Memory B cell (primary cell): ENCODE measurements at regions not wholly inside any gene's neighbourhood (a gene's known extent, or its start where the extent isn't known, plus 50 kb on each side); places are given as distances from the start of the nearest gene placed in this dataset.

Source experiments
- ATAC-seq: fragments of 150-1000 bp; cut with Tn5 transposase; 2 replicates; pipeline ENCODE4 v1.10.0; 2021; ENCODE audit warnings: low read depth, mild to moderate bottlenecking, moderate library complexity
- DNase-seq, 2 donors: peaks; one replicate each; pipeline ENCODE4 v3.0.0; 2022; ENCODE audit warnings: low spot score in 2 of 2
- H3K27ac Mint-ChIP-seq: one replicate; pipeline ENCODE4 v1.8.0; 2022; ENCODE audit warnings: mild to moderate bottlenecking, moderate library complexity, mixed read lengths
- H3K27me3 Mint-ChIP-seq: one replicate; pipeline ENCODE4 v1.8.0; 2022; ENCODE audit warnings: mixed read lengths
- H3K36me3 Mint-ChIP-seq: one replicate; pipeline ENCODE4 v1.8.0; 2022; ENCODE audit warnings: mild to moderate bottlenecking, mixed read lengths
- H3K4me1 Mint-ChIP-seq: one replicate; pipeline ENCODE4 v1.8.0; 2022; ENCODE audit warnings: mixed read lengths
- H3K4me3 Mint-ChIP-seq: one replicate; pipeline ENCODE4 v1.8.0; 2022; ENCODE audit warnings: mild to moderate bottlenecking, moderate library complexity, mixed read lengths
- H3K9me3 Mint-ChIP-seq: one replicate; pipeline ENCODE4 v1.8.0; 2022; ENCODE audit warnings: mixed read lengths

DNA sequence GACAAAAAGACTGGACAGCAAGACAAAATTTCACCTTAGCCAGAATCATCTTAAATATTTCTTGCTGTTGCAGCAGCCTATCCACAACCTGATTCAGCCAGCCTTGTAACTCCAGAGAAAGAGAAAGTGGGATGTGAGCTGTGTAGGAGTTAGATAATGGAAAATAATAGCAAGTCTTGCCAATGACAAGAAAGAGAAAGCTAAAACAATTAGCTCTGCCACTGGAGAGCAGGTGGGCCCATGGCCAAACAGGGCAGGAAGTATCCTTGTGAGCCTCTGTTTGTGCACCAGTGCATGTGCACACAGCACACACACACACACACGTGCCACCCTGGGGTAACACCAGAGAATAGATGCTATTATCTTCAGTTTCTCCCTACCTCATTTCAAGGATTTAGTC, 106.0 kb upstream of the CCDC196 start:
- no peak for ATAC-seq
- Mint-ChIP-seq H3K9me3 (no peaks in the 10 kb centered on the region), H3K4me1 (no peaks in the 10 kb centered on the region), H3K27ac (no peak overlapping the region), H3K36me3 (no peaks in the 10 kb centered on the region), H3K27me3 (no peaks in the 10 kb centered on the region), H3K4me3 (no peak overlapping the region)
- no peak for DNase-seq

DNA sequence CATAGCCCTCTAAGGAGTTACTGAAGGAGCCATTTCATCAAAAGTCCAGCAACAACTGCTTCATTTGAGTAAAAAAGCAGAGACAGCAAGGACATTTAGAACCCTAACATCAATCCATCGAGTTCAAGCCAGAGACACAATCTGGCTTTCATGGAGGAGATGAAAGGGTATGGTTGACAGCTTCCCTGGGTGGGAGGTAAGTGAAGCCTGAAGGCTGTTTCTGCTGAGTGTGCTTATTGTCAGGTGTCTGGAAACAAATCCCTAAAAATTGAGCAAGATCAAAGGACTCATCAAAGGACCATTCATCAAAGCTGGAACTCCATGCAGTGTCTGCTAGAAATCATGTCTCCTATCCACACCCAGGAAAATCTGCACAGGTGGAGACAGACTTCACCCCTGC, 104.4 kb upstream of the CCDC196 start:
- H3K4me3 Mint-ChIP-seq, result no peak overlapping the region
- no peaks in the 10 kb centered on the region for H3K36me3 Mint-ChIP-seq
- DNase-seq (no peak), ATAC-seq (no peak)
- no peaks in the 10 kb centered on the region for H3K9me3 Mint-ChIP-seq
- no peaks in the 10 kb centered on the region for H3K27me3 Mint-ChIP-seq
- H3K27ac Mint-ChIP-seq, result no peak overlapping the region
- H3K4me1 Mint-ChIP-seq, result no peaks in the 10 kb centered on the region

DNA sequence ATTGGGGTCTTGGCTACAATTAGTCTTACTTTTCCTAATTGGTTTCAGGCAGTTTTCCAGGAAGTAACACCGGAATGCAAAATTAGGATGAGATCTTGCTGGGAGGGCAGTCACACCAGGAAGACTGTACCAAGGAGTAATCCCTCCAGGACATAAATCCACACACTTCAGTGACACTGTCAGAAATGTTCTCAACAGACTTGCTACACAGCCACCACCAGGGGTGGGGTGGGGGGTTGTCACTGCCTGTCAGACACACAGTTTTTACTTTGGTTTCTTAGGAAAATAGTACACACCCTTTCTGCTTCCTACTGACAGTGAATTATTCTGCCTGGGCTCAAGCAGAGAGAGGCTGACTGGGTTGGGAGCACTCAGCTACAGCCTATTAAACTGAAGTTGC, 102.9 kb upstream of the CCDC196 start:
- Mint-ChIP-seq H3K4me3 (no peak overlapping the region), H3K27ac (no peak overlapping the region), H3K4me1 (no peaks in the 10 kb centered on the region), H3K9me3 (no peaks in the 10 kb centered on the region), H3K27me3 (no peaks in the 10 kb centered on the region), H3K36me3 (no peaks in the 10 kb centered on the region)
- no peak for DNase-seq
- ATAC-seq, result no peak

DNA sequence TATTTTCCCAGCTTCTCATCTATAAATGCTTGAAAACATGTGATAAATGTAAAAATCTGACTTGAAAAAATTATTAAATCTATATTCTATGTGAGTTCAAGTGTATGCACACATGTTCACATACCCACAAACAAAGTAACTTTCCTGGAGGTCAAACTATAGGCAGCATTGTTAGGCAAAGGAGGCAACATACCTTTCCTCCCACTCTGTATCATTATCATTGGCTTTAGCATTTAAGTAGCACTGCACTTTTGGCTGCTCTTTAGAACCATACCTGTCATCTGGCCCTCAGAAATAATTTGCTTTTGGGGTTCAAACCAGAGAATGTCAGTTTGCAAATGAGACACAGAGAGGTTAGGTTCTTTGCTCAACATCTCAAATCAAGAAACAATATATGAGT, 102.4 kb upstream of the CCDC196 start:
- no peak overlapping the region for H3K4me3 Mint-ChIP-seq
- no peaks in the 10 kb centered on the region for H3K4me1 Mint-ChIP-seq
- H3K27ac Mint-ChIP-seq, result no peak overlapping the region
- H3K36me3 Mint-ChIP-seq, result no peaks in the 10 kb centered on the region
- ATAC-seq, result no peak
- H3K9me3 Mint-ChIP-seq, result no peaks in the 10 kb centered on the region
- DNase-seq, result no peak
- H3K27me3 Mint-ChIP-seq, result no peaks in the 10 kb centered on the region

DNA sequence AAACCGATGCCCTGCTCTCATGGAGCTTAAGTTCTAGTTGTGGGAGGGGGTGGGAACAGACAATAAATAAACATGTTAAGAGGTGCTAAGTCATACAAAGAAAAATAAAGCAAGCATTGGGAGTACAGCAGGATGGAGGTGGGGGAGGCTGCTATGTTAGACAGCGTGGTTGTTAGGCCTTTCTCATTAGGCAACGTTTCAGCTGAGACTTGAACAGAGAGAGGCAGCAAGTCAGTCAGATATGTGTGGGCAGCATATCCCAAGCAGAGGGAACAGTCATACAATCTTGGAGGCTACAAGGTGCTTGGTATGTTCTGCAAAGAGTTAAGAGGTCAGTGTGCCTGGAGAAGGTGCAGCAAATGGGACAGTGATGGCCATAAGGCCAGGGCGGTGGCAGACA, 97.7 kb upstream of the CCDC196 start:
- Mint-ChIP-seq H3K27ac (no peak overlapping the region), H3K4me3 (no peak overlapping the region), H3K9me3 (no peaks in the 10 kb centered on the region), H3K36me3 (peaks cover 4% of the 10 kb centered on the region), H3K4me1 (no peaks in the 10 kb centered on the region), H3K27me3 (peaks cover 1% of the 10 kb centered on the region)
- DNase-seq, result no peak
- ATAC-seq, result no peak

DNA sequence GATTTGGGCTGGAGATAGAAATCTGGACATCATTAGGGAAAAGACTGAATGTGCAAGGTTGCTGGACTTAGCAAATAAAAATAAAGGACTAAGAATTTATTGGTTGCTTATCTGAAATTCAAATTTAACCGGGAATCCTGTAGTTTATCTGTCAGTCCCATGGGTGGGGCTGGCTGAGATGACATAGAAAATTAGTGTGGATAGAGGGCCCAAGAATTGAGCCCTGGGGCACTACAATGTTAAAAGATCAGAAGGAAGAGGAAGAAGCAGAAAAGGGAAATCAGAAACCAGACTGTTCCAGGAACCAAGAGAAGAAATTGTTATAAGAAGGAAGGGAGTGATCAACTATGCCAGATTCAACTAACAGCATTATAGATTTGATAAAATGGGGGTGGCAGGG, 96.7 kb upstream of the CCDC196 start:
- H3K36me3 Mint-ChIP-seq, result peaks cover 4% of the 10 kb centered on the region
- ATAC-seq, result no peak

DNA sequence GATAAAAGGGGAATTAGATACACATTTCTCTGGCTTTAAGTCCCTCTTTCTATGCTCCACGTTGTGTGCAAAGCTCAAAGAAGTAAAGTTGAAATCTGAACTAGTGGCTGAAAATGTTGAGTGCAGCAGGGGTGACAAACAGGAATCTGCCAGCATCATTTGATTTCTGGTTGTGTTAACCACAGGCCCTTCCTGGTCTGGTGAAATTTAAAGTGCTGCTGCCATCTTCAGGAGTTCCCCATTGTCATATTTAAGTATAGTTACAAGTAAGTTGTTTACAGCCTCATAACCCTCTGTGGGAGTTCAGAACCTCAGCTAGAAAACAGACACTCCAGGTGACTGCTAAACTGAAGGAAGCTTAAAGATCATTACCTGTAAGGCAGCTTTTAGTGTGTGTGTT, 90.9 kb upstream of the CCDC196 start:
- ATAC-seq, result peak; percentile 31
- H3K9me3 Mint-ChIP-seq, result no peaks in the 10 kb centered on the region
- H3K27me3 Mint-ChIP-seq, result peaks cover 1% of the 10 kb centered on the region
- H3K36me3 Mint-ChIP-seq, result peaks cover 6% of the 10 kb centered on the region
- no peak overlapping the region for H3K27ac Mint-ChIP-seq
- no peak for DNase-seq
- no peak overlapping the region for H3K4me3 Mint-ChIP-seq
- no peaks in the 10 kb centered on the region for H3K4me1 Mint-ChIP-seq

More for the DNA sequence above, 96.7 kb upstream of the CCDC196 start:
- Mint-ChIP-seq H3K27ac (no peak overlapping the region), H3K4me1 (no peaks in the 10 kb centered on the region), H3K9me3 (no peaks in the 10 kb centered on the region), H3K4me3 (no peak overlapping the region), H3K27me3 (peaks cover 1% of the 10 kb centered on the region)
- no peak for DNase-seq

DNA sequence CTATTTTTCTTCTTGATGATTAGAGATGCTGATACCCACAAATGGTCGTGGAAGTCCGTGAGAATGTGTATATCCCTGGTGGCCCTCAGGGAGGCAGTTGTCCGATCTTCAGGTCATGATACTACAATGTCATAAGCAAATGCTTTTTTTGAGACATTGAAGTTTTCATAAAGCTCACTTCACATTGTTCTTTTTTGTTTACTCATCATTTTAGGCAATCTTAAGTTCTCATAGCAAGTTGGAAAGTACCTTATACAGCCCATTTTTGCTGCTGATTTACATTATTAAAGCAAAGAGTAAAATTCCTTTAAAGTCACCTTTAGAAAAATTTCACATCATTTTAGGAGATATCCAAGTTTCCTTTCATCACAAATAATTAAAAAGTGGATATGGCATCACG, 90.0 kb upstream of the CCDC196 start:
- DNase-seq, result no peak
- Mint-ChIP-seq H3K36me3 (peaks cover 6% of the 10 kb centered on the region), H3K9me3 (no peaks in the 10 kb centered on the region), H3K27me3 (peaks cover 1% of the 10 kb centered on the region), H3K4me1 (no peaks in the 10 kb centered on the region), H3K4me3 (no peak overlapping the region), H3K27ac (no peak overlapping the region)
- ATAC-seq, result no peak

DNA sequence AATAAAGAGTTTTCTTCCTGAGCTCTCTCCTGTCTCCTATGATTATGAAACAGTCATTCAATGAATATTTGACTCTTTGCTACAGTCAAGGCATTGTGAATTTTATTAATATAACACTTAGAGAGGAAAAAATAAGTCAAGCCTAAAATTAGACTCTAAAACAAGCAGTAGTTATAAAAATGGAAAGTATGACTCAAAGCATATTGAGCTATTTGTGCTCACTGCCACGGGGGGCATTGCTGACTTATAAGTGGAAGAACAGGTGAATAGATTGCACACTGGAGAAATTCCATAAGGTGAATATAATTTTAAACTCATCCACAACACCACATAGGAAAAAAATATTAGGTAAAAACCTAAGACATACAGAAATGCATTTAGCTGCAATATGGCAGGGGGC, 87.7 kb upstream of the CCDC196 start:
- ATAC-seq, result no peak
- DNase-seq, result no peak
- Mint-ChIP-seq H3K27me3 (no peaks in the 10 kb centered on the region), H3K4me1 (no peaks in the 10 kb centered on the region), H3K27ac (no peak overlapping the region), H3K9me3 (no peaks in the 10 kb centered on the region), H3K4me3 (no peak overlapping the region), H3K36me3 (peaks cover 2% of the 10 kb centered on the region)

DNA sequence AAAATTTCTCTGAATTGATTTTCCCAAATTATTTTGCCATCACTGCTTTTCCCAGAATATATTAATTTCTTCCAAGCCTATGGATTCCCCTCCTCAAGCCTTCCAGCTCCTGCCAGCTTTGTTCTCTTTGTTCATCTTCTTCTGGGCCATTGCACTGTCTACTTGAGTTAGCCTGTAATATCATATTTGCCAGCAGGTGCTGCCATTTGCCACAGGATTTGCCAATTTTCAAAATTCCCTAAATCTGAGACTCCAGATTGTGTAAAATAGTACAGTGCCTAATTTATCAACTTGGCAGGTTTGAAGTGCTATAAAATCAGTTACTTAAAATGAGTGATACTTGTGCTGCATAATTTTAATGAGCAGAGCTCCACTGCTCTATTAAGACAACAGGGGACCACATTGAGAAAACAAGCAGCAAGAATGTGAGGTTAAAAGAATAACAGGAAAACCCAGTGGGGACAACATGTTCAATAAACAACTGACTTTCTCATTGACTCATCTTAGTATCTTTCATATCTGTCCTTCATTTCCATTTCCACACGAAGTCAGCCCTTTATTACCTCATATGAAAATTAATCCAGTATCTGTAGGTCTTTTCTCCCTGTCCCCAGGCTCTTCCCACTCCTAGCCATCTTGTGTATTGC, 84.6 kb upstream of the CCDC196 start:
- no peak for DNase-seq
- H3K27me3 Mint-ChIP-seq, result no peaks in the 10 kb centered on the region
- H3K9me3 Mint-ChIP-seq, result no peaks in the 10 kb centered on the region
- no peaks in the 10 kb centered on the region for H3K36me3 Mint-ChIP-seq
- H3K4me1 Mint-ChIP-seq, result no peaks in the 10 kb centered on the region
- no peak for ATAC-seq
- H3K4me3 Mint-ChIP-seq, result no peak overlapping the region
- H3K27ac Mint-ChIP-seq, result no peak overlapping the region

DNA sequence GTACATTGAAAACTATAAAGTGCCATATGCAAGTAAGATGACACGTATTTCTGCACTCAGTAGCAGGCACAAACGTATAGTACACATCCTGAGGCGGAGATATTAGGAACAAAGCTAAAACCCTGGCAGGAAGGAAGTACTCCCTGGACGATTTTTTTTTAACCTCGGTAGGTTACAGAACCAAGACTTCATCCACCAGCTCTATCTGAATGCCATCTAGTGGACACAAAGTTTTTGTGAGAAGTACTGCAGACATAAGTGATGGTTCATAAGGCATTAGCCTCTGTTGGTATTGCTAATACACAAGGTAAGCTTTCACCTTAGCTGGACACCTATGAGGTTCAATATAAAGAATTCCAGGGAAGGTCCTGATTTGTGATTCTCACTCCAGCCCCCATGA, 83.0 kb upstream of the CCDC196 start:
- no peak overlapping the region for H3K4me3 Mint-ChIP-seq
- DNase-seq (no peak), ATAC-seq (peak; percentile 38)
- H3K27ac Mint-ChIP-seq, result no peak overlapping the region
- no peaks in the 10 kb centered on the region for H3K4me1 Mint-ChIP-seq
- H3K9me3 Mint-ChIP-seq, result no peaks in the 10 kb centered on the region
- H3K27me3 Mint-ChIP-seq, result no peaks in the 10 kb centered on the region
- H3K36me3 Mint-ChIP-seq, result no peaks in the 10 kb centered on the region

DNA sequence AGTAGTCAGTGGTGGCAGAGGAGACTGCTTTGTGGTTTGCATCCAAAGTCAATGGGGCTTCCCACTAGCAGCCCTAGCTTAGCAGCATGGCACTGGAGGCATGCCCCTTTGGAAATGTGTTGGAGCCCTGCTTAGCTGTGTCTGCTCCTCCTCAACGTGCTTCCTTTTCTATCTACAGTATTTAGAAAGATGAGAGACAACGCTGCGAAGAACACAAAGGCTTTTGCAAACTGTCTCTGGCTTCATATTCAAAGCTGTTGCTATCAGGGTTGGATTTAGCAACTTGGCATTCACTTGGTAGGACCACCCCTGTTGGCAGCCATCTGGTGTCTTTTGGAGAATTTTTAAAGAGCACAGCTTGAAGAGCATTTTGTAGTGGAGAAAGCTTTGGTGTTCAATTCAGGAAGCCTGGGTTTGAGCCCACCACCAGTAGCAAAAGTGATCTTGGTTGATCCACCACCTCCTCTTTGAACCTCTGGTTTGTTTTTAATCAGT, 82.1 kb upstream of the CCDC196 start:
- Mint-ChIP-seq H3K9me3 (no peaks in the 10 kb centered on the region), H3K36me3 (no peaks in the 10 kb centered on the region), H3K27ac (no peak overlapping the region), H3K4me1 (no peaks in the 10 kb centered on the region), H3K27me3 (no peaks in the 10 kb centered on the region), H3K4me3 (no peak overlapping the region)
- no peak for DNase-seq
- ATAC-seq, result no peak

DNA sequence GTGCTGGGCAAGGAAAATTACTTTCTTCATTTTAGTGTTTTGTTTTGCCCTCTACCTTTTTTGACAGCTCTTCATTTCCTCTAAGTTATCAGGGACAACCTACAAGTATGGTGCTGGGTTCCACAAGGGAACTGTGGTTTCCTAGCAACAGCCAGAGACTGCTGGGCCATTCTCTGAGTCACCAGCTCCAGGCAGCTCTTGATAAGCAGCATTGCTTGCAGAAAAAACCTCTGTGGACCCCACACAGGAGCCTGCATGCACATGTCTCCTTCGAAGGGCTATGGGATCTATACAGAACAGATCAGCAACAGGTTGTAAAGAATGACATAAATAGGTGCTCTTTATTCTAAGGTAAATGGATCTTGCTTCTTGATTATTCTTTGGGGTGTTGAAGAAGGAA, 81.0 kb upstream of the CCDC196 start:
- Mint-ChIP-seq H3K4me1 (no peaks in the 10 kb centered on the region), H3K27me3 (no peaks in the 10 kb centered on the region), H3K9me3 (no peaks in the 10 kb centered on the region), H3K4me3 (no peak overlapping the region), H3K36me3 (no peaks in the 10 kb centered on the region), H3K27ac (no peak overlapping the region)
- ATAC-seq (no peak), DNase-seq (no peak)

DNA sequence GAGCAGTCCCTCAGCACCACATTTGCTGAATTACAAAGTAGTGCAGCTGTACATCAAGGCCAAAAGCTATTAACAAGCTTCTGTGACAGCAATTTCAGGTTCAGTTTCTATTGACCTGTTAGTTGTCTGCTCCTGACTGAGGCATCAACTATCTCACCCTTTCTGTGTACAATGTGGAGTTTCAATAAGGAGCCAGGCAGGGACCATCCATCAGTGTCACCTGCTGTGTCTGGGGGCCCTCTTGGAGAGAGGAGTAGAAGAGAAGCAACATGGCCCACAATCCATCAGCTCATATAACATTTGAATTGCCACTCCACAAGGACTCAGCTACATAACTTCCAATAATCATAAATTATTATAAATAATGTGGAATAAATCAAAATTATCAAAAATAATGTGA, 72.3 kb upstream of the CCDC196 start:
- Mint-ChIP-seq H3K27me3 (peaks cover 2% of the 10 kb centered on the region), H3K36me3 (peaks cover 23% of the 10 kb centered on the region)
- DNase-seq, result no peak

DNA sequence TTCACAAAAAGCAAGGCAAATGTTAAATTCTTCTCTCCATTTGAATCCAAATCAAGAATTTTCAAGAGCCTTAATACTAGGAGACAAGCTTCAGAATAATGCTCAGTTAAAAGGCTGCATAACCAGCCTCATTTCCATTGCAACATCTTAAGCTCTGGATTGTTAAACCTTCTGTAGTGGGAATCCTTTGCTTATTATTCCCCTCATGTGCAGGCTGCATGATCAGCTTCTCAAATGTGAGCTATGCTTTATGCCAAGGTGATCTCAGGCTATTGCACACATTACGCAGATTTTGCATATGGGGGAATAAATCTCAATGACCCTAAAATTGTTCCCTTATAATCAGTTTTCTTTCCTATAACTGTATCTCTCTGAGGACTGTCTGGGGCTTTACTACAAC, 71.7 kb upstream of the CCDC196 start:
- Mint-ChIP-seq H3K4me1 (no peaks in the 10 kb centered on the region), H3K27ac (no peak overlapping the region), H3K4me3 (no peak overlapping the region), H3K9me3 (peaks cover 2% of the 10 kb centered on the region), H3K36me3 (peaks cover 23% of the 10 kb centered on the region), H3K27me3 (peaks cover 2% of the 10 kb centered on the region)
- no peak for DNase-seq
- ATAC-seq, result no peak

More for the DNA sequence above, 72.3 kb upstream of the CCDC196 start:
- no peaks in the 10 kb centered on the region for H3K4me1 Mint-ChIP-seq
- ATAC-seq, result no peak
- no peak overlapping the region for H3K27ac Mint-ChIP-seq
- no peak overlapping the region for H3K4me3 Mint-ChIP-seq
- peaks cover 2% of the 10 kb centered on the region for H3K9me3 Mint-ChIP-seq
